SK-N-SH treated with all-trans-retinoic acid at 6 μM for 48 hours (cell line): ENCODE measurements at regions not wholly inside any gene's neighbourhood (a gene's known extent, or its start where the extent isn't known, plus 50 kb on each side); places are given as distances from the start of the nearest gene placed in this dataset.

Experiments
- CREB5 ChIP-seq: fragments of 250-450 bp; sonication (Bioruptor Pico); IDR thresholded peaks from 2 replicates; pipeline ENCODE4 v1.5.1; 2020; ENCODE audit warnings: low read depth, mild to moderate bottlenecking, moderate library complexity
- CSRNP3 ChIP-seq: fragments of 250-450 bp; sonication (Bioruptor Pico); IDR thresholded peaks from 2 replicates; pipeline ENCODE4 v1.5.1; 2021; ENCODE audit warnings: mild to moderate bottlenecking, moderate library complexity
- PATZ1 ChIP-seq: fragments of 250-450 bp; sonication (Bioruptor Pico); IDR thresholded peaks from 2 replicates; pipeline ENCODE4 v1.8.0; 2020; ENCODE audit warnings: mild to moderate bottlenecking, moderate library complexity, borderline replicate concordance
- RARB ChIP-seq: fragments of 250-450 bp; sonication (Bioruptor Pico); IDR thresholded peaks from 2 replicates; pipeline ENCODE4 v1.8.0; 2021; ENCODE audit warnings: mild to moderate bottlenecking, moderate library complexity
- TCF4 ChIP-seq: fragments of 250-450 bp; sonication (Bioruptor Pico); IDR thresholded peaks from 2 replicates; pipeline ENCODE4 v1.8.0; 2021; ENCODE audit warnings: mild to moderate bottlenecking, moderate library complexity, borderline replicate concordance
- ZC3H10 ChIP-seq: fragments of 250-450 bp; sonication (Bioruptor Pico); IDR thresholded peaks from 2 replicates; pipeline ENCODE4 v1.5.1; 2021; ENCODE audit warnings: mild to moderate bottlenecking, moderate library complexity
- ZFP30 ChIP-seq: fragments of 450-650 bp; formaldehyde crosslinking; IDR thresholded peaks from 2 replicates; pipeline ENCODE4 v1.5.0; 2022; ENCODE audit warnings: mild to moderate bottlenecking, moderate library complexity
- ZNF565 ChIP-seq: fragments of 450-650 bp; formaldehyde crosslinking; conservative IDR thresholded peaks from 2 replicates; pipeline ENCODE4 v1.5.0; 2020; ENCODE audit warnings: low read depth, mild to moderate bottlenecking, moderate library complexity
- ZNF8 ChIP-seq: fragments of 450-650 bp; formaldehyde crosslinking; IDR thresholded peaks from 2 replicates; pipeline ENCODE4 v1.5.0; 2020; ENCODE audit warnings: mild to moderate bottlenecking, moderate library complexity

GRCh38 chr10:93208717-93209464 lies 135.2 kb downstream of the CYP26A1 start:
- TF ChIP-seq CREB5 (CRISPR knock-in tag) (no peak), PATZ1 (CRISPR knock-in tag) (no peak), ZNF8 (CRISPR knock-in tag) (no peak), ZFP30 (CRISPR knock-in tag) (no peak), RARB (no peak), ZNF565 (CRISPR knock-in tag) (no peak), ZC3H10 (CRISPR knock-in tag) (no peak), TCF4 (CRISPR knock-in tag) (no peak), CSRNP3 (no peak)
